IMR-90 (cell line): ENCODE measurements at regions not wholly inside any gene's neighbourhood (a gene's known extent, or its start where the extent isn't known, plus 50 kb on each side); places are given as distances from the start of the nearest gene placed in this dataset.

Source experiments
- ATAC-seq: fragments of 200-7000 bp; cut with Tn5 transposase; 2 replicates; pipeline ENCODE4 v1.9.1; 2020; ENCODE audit warnings: low read depth, mild to moderate bottlenecking, moderate library complexity
- BruUV-seq: library from RNA; stranded (reverse); fragments of 400-500 nt; replicated peaks from 2 replicates; lab custom pipeline; 2021; lab: Mats Ljungman, UMichigan
- CTCF ChIA-PET: fragments of 300-600 bp; formaldehyde crosslinking; extraction: SDS; loops from one replicate; lab custom pipeline; 2021; ENCODE audit warnings: antibody characterized with exemption; lab: Yijun Ruan, JAX
- POLR2A ChIA-PET: fragments of 300-600 bp; sonication (Branson Sonifier 250); formaldehyde crosslinking; loops from one replicate; lab custom pipeline; 2022; ENCODE audit warnings: antibody characterized with exemption; ENCODE audit not compliant: unreplicated experiment; lab: Charles Lee
- DNase-seq: peaks from one replicate; pipeline ENCODE4 v3.0.0; 2013
- H2AFZ ChIP-seq: replicated peaks from 2 replicates; pipeline ENCODE3; 2013; ENCODE audit warnings: low read length, mild to moderate bottlenecking; ENCODE audit not compliant: poor library complexity
- H2AK5ac ChIP-seq: 2 replicates; pipeline ENCODE4 v1.6.1; 2013; ENCODE audit warnings: low read depth, low read length, inconsistent platforms
- H2AK9ac ChIP-seq: replicated peaks from 2 replicates; pipeline ENCODE3; 2013; ENCODE audit warnings: mild to moderate bottlenecking, low read depth, low read length, moderate library complexity; ENCODE audit not compliant: poor library complexity
- H2BK120ac ChIP-seq: 2 replicates; pipeline ENCODE4 v1.6.1; 2013; ENCODE audit warnings: low read depth, low read length, inconsistent platforms
- H2BK15ac ChIP-seq: 3 replicates; pipeline ENCODE4 v1.6.1; 2013; ENCODE audit warnings: low read depth, low read length, inconsistent platforms
- H2BK20ac ChIP-seq: 2 replicates; pipeline ENCODE4 v1.6.1; 2013; ENCODE audit warnings: low read depth, mild to moderate bottlenecking, inconsistent platforms, low read length, moderate library complexity
- H2BK5ac ChIP-seq: 2 replicates; pipeline ENCODE4 v1.6.1; 2013; ENCODE audit warnings: mild to moderate bottlenecking, low read depth, low read length, inconsistent platforms; ENCODE audit not compliant: poor library complexity, severe bottlenecking
- H3K14ac ChIP-seq: replicated peaks from 2 replicates; pipeline ENCODE4 v1.6.1; 2013; ENCODE audit warnings: low read depth, low read length, inconsistent platforms
- H3K18ac ChIP-seq: 2 replicates; pipeline ENCODE4 v1.6.1; 2013; ENCODE audit warnings: low read depth, low read length, control low read depth
- H3K23ac ChIP-seq: 2 replicates; pipeline ENCODE4 v1.6.1; 2013; ENCODE audit warnings: low read depth, low read length, inconsistent platforms
- H3K27ac ChIP-seq: 2 replicates; pipeline ENCODE4 v1.5.1; 2013; ENCODE audit warnings: mild to moderate bottlenecking, control low read depth, low read length; ENCODE audit not compliant: insufficient read depth
- H3K27me3 ChIP-seq: 2 replicates; pipeline ENCODE4 v1.6.1; 2013; ENCODE audit warnings: low read length; ENCODE audit not compliant: control insufficient read depth, insufficient read depth
- H3K36me3 ChIP-seq: 2 replicates; pipeline ENCODE4 v1.6.1; 2013; ENCODE audit warnings: low read length, mixed read lengths; ENCODE audit not compliant: control insufficient read depth, insufficient read depth
- H3K4ac ChIP-seq: 2 replicates; pipeline ENCODE4 v1.6.1; 2013; ENCODE audit warnings: low read depth, low read length, inconsistent platforms
- H3K4me1 ChIP-seq: 2 replicates; pipeline ENCODE4 v1.6.1; 2013; ENCODE audit warnings: low read length, mixed read lengths; ENCODE audit not compliant: control insufficient read depth, insufficient read depth
- H3K4me2 ChIP-seq: 2 replicates; pipeline ENCODE4 v1.6.1; 2013; ENCODE audit warnings: low read depth, mild to moderate bottlenecking, control low read depth, low read length, moderate library complexity
- H3K4me3 ChIP-seq: 2 replicates; pipeline ENCODE4 v1.5.1; 2013; ENCODE audit warnings: low read depth, mild to moderate bottlenecking, control low read depth, low read length, moderate library complexity; ENCODE audit not compliant: insufficient read depth
- H3K56ac ChIP-seq: 2 replicates; pipeline ENCODE4 v1.6.1; 2013; ENCODE audit warnings: low read length, inconsistent platforms; ENCODE audit not compliant: insufficient read depth; ENCODE audit errors: extremely low read depth
- H3K79me1 ChIP-seq, 2 experiments: 2 replicates each; pipeline ENCODE4 v1.6.1; 2013; ENCODE audit warnings: low read length in 2 of 2, inconsistent platforms in 1 of 2, low read depth in 1 of 2
- H3K9ac ChIP-seq: 2 replicates; pipeline ENCODE4 v1.6.1; 2013; ENCODE audit warnings: low read depth, low read length, control low read depth
- H3K9me1 ChIP-seq: 2 replicates; pipeline ENCODE4 v1.6.1; 2013; ENCODE audit warnings: low read length, inconsistent platforms; ENCODE audit not compliant: insufficient read depth
- H3K9me3 ChIP-seq: 2 replicates; pipeline ENCODE4 v1.6.1; 2013; ENCODE audit warnings: low read length; ENCODE audit not compliant: control insufficient read depth, insufficient read depth
- H4K20me1 ChIP-seq: 2 replicates; pipeline ENCODE4 v1.6.1; 2013; ENCODE audit warnings: low read length, inconsistent platforms; ENCODE audit not compliant: insufficient read depth
- H4K5ac ChIP-seq: 2 replicates; pipeline ENCODE4 v1.6.1; 2013; ENCODE audit warnings: mild to moderate bottlenecking, low read depth, low read length, control low read depth
- H4K8ac ChIP-seq, 2 experiments: 2 replicates each; pipeline ENCODE4 v1.6.1; 2013; ENCODE audit warnings: low read depth in 2 of 2, low read length in 2 of 2, control low read depth in 1 of 2, inconsistent platforms in 1 of 2
- H4K91ac ChIP-seq: 2 replicates; pipeline ENCODE4 v1.6.1; 2013; ENCODE audit warnings: low read depth, low read length, inconsistent platforms; ENCODE audit not compliant: insufficient read depth
- BHLHE40 ChIP-seq: fragments of 150-350 bp; IDR thresholded peaks from 2 replicates; pipeline ENCODE4 v1.6.1; 2016; ENCODE audit warnings: mild to moderate bottlenecking, low read depth, low read length
- CHD1 ChIP-seq: IDR thresholded peaks from 2 replicates; pipeline ENCODE4 v1.6.1; 2012; ENCODE audit warnings: low read depth, low read length, improper control_type of control experiment
- FOS ChIP-seq: fragments of 150-350 bp; IDR thresholded peaks from 2 replicates; pipeline ENCODE4 v1.6.1; 2016; ENCODE audit warnings: low read depth, low read length
- MAZ ChIP-seq: IDR thresholded peaks from 2 replicates; pipeline ENCODE4 v1.6.1; 2012; ENCODE audit warnings: low read depth, mild to moderate bottlenecking, low read length, improper control_type of control experiment, moderate library complexity, borderline replicate concordance
- NFE2L2 ChIP-seq: fragments of 150-350 bp; IDR thresholded peaks from 2 replicates; pipeline ENCODE4 v1.6.1; 2016; ENCODE audit warnings: low read depth, mild to moderate bottlenecking, low read length
- POLR2A ChIP-seq: IDR thresholded peaks from 2 replicates; pipeline ENCODE4 v1.6.1; 2012; ENCODE audit warnings: mild to moderate bottlenecking, low read depth, low read length
- RCOR1 ChIP-seq: IDR thresholded peaks from 2 replicates; pipeline ENCODE4 v1.6.1; 2012; ENCODE audit warnings: mild to moderate bottlenecking, low read length, improper control_type of control experiment; ENCODE audit not compliant: insufficient replicate concordance
- RFX5 ChIP-seq: IDR thresholded peaks from 2 replicates; pipeline ENCODE4 v1.8.0; 2012; ENCODE audit warnings: low read depth, mild to moderate bottlenecking, low read length, moderate library complexity
- SMC3 ChIP-seq: fragments of 150-350 bp; IDR thresholded peaks from 2 replicates; pipeline ENCODE4 v1.6.1; 2016; ENCODE audit warnings: low read depth, mild to moderate bottlenecking, antibody characterized with exemption, low read length, moderate library complexity
- dilution Hi-C: fragments of 300-500 bp; cut with HindIII; formaldehyde crosslinking; loops from one replicate; pipeline ENCODE4 v1.14.3; 2018; ENCODE audit warnings: low sequenced_read_pairs; ENCODE audit not compliant: unreplicated experiment
- in situ Hi-C: fragments of 300-500 bp; cut with MboI; formaldehyde crosslinking; loops from 3 replicates; pipeline ENCODE4 v1.14.3; 2019; ENCODE audit warnings: low sequenced_read_pairs, inconsistent platforms, mixed read lengths
- intact Hi-C: fragments of 100-400 bp; cut with micrococcal nuclease; formaldehyde crosslinking; loops from 2 replicates; pipeline ENCODE4 v1.10.0; 2022
- TF ChIP-seq, protein P1 (sequence below): fragments of 150-350 bp; IDR thresholded peaks from 2 replicates; pipeline ENCODE4 v1.6.1; 2017; ENCODE audit warnings: mild to moderate bottlenecking, antibody characterized with exemption, low read length, low read depth

DNA sequence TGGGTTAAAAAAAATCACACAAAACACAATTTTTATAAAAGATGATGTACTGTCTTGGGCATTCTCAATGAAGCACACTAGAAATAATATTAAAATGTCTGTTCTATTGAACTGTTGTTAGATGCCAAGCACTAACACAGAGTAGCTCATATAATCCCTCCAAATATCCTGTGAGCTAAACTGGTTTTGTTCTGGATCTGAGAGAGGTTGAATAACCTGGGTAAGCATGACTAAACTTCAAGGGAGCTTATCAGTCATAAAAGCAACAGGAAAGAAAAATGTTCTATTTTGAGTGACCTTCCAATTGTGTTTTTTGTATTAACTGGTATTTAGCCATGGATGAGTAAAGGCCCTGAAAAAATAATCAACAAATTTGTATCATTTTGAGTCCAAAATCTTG, 175.3 kb downstream of the SMC2 start:
- in situ Hi-C loops (no loop called here), dilution Hi-C loops (no loop called here), intact Hi-C loops (no loop called here)
- no peak overlapping the region for H2BK5ac ChIP-seq
- DNase-seq (no peak), ATAC-seq (no peak)
- ChIA-PET CTCF (no interaction called here), POLR2A (no interaction called here)
- H3K9me1 ChIP-seq = no peaks in the 10 kb centered on the region
- H3K9ac ChIP-seq = no peak overlapping the region
- H2BK120ac ChIP-seq = no peak overlapping the region
- no peak overlapping the region for H2BK15ac ChIP-seq
- no peak overlapping the region for H3K18ac ChIP-seq
- 0 out of 2 replicates have a peak, but pooled peaks cover 2% of the 10 kb centered on the region for H3K9me3 ChIP-seq
- no peak overlapping the region for H3K4me3 ChIP-seq
- no peak overlapping the region for H3K14ac ChIP-seq
- no peak overlapping the region for H3K23ac ChIP-seq
- no peaks in the 10 kb centered on the region for H3K36me3 ChIP-seq
- no peak overlapping the region for H3K4ac ChIP-seq
- no peak overlapping the region for H3K4me2 ChIP-seq
- no peaks in the 10 kb centered on the region for H3K79me1 ChIP-seq
- H2AK5ac ChIP-seq = no peak overlapping the region
- no peak overlapping the region for H2BK20ac ChIP-seq
- no peak overlapping the region for H4K5ac ChIP-seq
- H4K20me1 ChIP-seq = no peaks in the 10 kb centered on the region
- no peak overlapping the region for H2AK9ac ChIP-seq
- H3K56ac ChIP-seq = no peak overlapping the region
- no peaks in the 10 kb centered on the region for H3K27me3 ChIP-seq
- no TSS peak for BruUV-seq
- H4K8ac ChIP-seq = no peak overlapping the region
- H2AFZ ChIP-seq = no peak overlapping the region
- no peak overlapping the region for H3K27ac ChIP-seq
- no peak overlapping the region for H4K91ac ChIP-seq
- TF ChIP-seq RCOR1 = no peak
- no peak for TF ChIP-seq RFX5
- TF ChIP-seq, protein P1, sequence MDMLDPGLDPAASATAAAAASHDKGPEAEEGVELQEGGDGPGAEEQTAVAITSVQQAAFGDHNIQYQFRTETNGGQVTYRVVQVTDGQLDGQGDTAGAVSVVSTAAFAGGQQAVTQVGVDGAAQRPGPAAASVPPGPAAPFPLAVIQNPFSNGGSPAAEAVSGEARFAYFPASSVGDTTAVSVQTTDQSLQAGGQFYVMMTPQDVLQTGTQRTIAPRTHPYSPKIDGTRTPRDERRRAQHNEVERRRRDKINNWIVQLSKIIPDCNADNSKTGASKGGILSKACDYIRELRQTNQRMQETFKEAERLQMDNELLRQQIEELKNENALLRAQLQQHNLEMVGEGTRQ = no peak
- TF ChIP-seq POLR2A = no peak
- no peak for TF ChIP-seq NFE2L2
- TF ChIP-seq BHLHE40 = no peak
- TF ChIP-seq MAZ = no peak
- no peak for TF ChIP-seq SMC3
- TF ChIP-seq CHD1 = no peak
- no peak for TF ChIP-seq FOS
- no peaks in the 10 kb centered on the region for H3K4me1 ChIP-seq
